ENCODE measurements at regions not wholly inside any gene's neighbourhood (a gene's known extent, or its start where the extent isn't known, plus 50 kb on each side); places are given as distances from the start of the nearest gene placed in this dataset.

DNA sequence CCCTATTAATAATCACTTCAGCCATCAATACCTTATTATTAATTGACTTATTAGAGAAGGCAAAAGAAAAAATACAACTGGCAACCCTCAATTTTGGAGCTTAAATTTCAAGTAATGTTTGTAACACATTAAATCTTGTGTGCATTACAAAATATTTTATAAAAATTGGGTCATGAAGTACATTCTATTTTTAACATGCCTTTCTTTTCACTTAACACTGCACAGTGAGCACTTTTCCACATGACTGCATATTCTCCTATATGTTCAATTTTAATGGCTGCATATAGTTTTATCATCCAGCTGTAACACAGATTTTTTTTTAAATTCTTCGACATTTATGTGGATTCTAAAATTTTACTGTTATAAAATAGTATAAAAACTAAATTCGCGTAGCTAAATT lies 92.5 kb downstream of the SLC17A6 start:
- CTCF ChIA-PET: interaction anchor here (1.2 kb wide), 1 partner anchor 10 kb away, joined by 3 read pairs; no protein-coding TSS in a partner anchor
- DNase-seq (ENCODE audit: extremely low spot score): no peak
- TF ChIP-seq CTCF (IDR thresholded peaks at IDR 0.05; ENCODE audit: control extremely low read depth, extremely low read depth, low read depth, missing control alignments): no peak
- POLR2A ChIA-PET: no interaction called here

- POLR2A ChIA-PET: interaction anchor here (0.6 kb wide), 1 partner anchor 186 kb away, joined by 4 read pairs; no protein-coding TSS in a partner anchor
- CTCF ChIA-PET: interaction anchor here (1.2 kb wide), 1 partner anchor 10 kb away, joined by 3 read pairs; no protein-coding TSS in a partner anchor
- TF ChIP-seq CTCF (IDR thresholded peaks at IDR 0.05; ENCODE audit: control extremely low read depth, extremely low read depth, low read depth, missing control alignments): no peak
- no peak for DNase-seq (ENCODE audit: extremely low spot score)
Measured at GRCh38 chr11:22430141-22430541, 92.0 kb downstream of the SLC17A6 start.
